Testis (tissue), 2 donors: ENCODE measurements at regions not wholly inside any gene's neighbourhood (a gene's known extent, or its start where the extent isn't known, plus 50 kb on each side); places are given as distances from the start of the nearest gene placed in this dataset.

Experiments
- POLR2A ChIP-seq: fragments of 450-650 bp; IDR thresholded peaks from one replicate; pipeline ENCODE4 v1.6.1; 2017; ENCODE audit warnings: antibody characterized with exemption, mild to moderate bottlenecking, moderate library complexity
- TF ChIP-seq, protein P1 (sequence below), 3 experiments: fragments of 450-650 bp in 2 of 3; fragments of 200-600 bp in 1 of 3; sonication (generic) in 1 of 3; IDR thresholded peaks; one replicate each; pipeline ENCODE4 v1.5.1; 2016 to 2019; ENCODE audit warnings: antibody characterized with exemption in 3 of 3, mild to moderate bottlenecking in 2 of 3, moderate library complexity in 1 of 3

DNA sequence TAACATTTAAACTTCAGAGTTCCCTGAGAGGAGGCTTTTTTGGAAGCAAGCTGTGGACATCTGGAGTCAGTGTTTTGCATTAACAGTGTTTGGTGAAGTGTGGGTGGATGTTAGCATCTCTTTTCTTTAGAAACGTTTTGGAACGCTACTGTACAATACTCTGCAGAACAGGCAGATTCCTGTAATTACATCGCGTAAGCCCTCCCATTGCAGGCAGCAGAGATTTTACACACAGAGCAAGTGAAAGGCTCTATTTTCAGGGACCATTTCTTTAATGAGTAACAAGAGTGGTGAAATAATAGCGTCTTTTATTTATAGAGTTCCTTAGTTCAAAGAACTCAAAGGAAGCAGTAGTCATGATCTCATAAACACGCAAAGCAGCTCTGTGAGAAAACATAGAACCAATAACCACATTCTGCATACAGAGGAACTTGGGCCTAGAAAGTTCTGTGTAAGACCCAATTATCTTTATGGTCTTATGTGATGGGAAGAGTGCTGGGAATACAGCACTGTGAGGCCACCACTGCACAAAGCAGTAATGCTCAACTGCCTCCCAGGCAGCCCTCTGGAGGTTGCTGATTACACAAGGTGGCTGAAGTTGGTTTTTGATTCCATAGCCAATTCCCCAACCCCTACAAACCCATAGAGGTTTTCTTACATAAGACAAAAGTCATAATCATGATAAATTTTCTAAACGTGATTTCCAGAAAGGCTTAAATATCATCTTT is 298.7 kb upstream of the EPHA5 start:
- TF ChIP-seq, protein P1, sequence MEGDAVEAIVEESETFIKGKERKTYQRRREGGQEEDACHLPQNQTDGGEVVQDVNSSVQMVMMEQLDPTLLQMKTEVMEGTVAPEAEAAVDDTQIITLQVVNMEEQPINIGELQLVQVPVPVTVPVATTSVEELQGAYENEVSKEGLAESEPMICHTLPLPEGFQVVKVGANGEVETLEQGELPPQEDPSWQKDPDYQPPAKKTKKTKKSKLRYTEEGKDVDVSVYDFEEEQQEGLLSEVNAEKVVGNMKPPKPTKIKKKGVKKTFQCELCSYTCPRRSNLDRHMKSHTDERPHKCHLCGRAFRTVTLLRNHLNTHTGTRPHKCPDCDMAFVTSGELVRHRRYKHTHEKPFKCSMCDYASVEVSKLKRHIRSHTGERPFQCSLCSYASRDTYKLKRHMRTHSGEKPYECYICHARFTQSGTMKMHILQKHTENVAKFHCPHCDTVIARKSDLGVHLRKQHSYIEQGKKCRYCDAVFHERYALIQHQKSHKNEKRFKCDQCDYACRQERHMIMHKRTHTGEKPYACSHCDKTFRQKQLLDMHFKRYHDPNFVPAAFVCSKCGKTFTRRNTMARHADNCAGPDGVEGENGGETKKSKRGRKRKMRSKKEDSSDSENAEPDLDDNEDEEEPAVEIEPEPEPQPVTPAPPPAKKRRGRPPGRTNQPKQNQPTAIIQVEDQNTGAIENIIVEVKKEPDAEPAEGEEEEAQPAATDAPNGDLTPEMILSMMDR (IDR thresholded peaks at IDR 0.05): no peak
- no peak for TF ChIP-seq POLR2A
